ENCODE measurements at regions not wholly inside any gene's neighbourhood (a gene's known extent, or its start where the extent isn't known, plus 50 kb on each side); places are given as distances from the start of the nearest gene placed in this dataset.

GRCh38 chr3:193851428-193851847, 258.4 kb downstream of the OPA1 start:
- Histone ChIP-seq H3K27me3 (no peaks in the 10 kb centered on the region), H3K4me3 (no peak overlapping the region), H3K36me3 (no peaks in the 10 kb centered on the region), H3K4me1 (peaks cover 0 to 6% of the 10 kb centered on the region in 2 donors), H3K27ac (peak overlapping the region in 1 of 2 donors; percentile 3), H3K9me3 (no peaks in the 10 kb centered on the region)
- TF ChIP-seq POLR2A (IDR thresholded peaks at IDR 0.05) (no peak), POLR2AphosphoS5 (IDR thresholded peaks at IDR 0.05) (no peak), CTCF (IDR thresholded peaks at IDR 0.05) (no peak)
- no peak for DNase-seq (ENCODE audit: low spot score in 2 of 2)
- intact Hi-C loops (cut with DNase I; ENCODE audit: low total_unique reads), result no loop called here

DNA sequence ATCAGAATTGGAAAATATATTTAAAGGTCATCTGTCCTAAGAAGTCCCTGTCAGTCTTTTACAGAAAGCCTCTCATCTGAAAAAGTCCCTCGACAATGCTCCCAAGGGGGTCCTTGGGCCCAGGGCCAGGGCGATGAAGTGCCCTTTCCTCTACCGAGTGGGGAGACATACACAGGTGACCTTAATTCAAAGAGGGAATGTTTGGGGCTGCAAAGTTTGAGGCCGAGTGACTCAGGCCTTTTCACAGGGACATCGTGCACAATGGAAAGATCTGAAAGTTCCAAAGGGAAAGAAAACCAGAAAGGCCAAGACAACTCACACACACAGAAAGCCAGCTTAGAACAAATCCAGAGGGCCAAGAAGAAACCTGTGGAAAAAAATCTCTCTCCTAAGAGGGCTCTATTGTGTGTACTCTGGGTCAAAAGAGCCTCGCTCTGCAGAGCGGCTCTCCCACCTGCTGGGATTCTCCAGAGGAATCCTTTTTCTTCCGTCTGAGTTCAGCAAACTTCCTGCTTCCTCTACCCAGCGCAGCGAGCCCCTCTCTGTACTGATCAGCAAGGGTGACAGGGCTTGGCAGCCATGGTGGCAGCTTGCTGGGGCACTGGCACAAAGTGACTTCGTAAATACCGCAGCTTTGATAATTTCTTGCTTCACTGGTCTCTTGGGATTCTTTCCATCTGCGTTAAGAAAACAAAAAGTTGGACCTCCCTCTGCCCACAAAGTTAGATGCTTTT, 259.1 kb downstream of the OPA1 start:
- intact Hi-C loops (cut with DNase I; ENCODE audit: low total_unique reads), result no loop called here
- Histone ChIP-seq H3K9me3 (no peaks in the 10 kb centered on the region), H3K4me3 (no peak overlapping the region), H3K36me3 (no peaks in the 10 kb centered on the region), H3K27ac (peak overlapping the region in 1 of 2 donors; percentile 29), H3K27me3 (no peaks in the 10 kb centered on the region), H3K4me1 (peaks cover 0 to 6% of the 10 kb centered on the region in 2 donors)
- TF ChIP-seq POLR2A (IDR thresholded peaks at IDR 0.05) (no peak), CTCF (IDR thresholded peaks at IDR 0.05) (no peak)
- DNase-seq (ENCODE audit: low spot score in 2 of 2), result no peak

- DNase-seq (ENCODE audit: low spot score in 2 of 2), result no peak
- no peaks in the 10 kb centered on the region for H3K36me3 ChIP-seq
- H3K4me1 ChIP-seq, result peaks cover 0 to 6% of the 10 kb centered on the region in 2 donors
- H3K27ac ChIP-seq, result no peak overlapping the region
- no peak overlapping the region for H3K4me3 ChIP-seq
- TF ChIP-seq CTCF (IDR thresholded peaks at IDR 0.05) (no peak), POLR2AphosphoS5 (IDR thresholded peaks at IDR 0.05) (no peak), POLR2A (IDR thresholded peaks at IDR 0.05) (no peak)
- H3K9me3 ChIP-seq, result no peaks in the 10 kb centered on the region
- intact Hi-C loops (cut with DNase I; ENCODE audit: low total_unique reads), result no loop called here
- H3K27me3 ChIP-seq, result no peaks in the 10 kb centered on the region
Observed at GRCh38 chr3:193852901-193853300, 259.9 kb downstream of the OPA1 start.

- Histone ChIP-seq H3K4me1 (peaks cover 0 to 6% of the 10 kb centered on the region in 2 donors), H3K27me3 (no peaks in the 10 kb centered on the region), H3K27ac (peak overlapping the region in 1 of 2 donors; percentile 12), H3K9me3 (no peaks in the 10 kb centered on the region), H3K36me3 (no peaks in the 10 kb centered on the region), H3K4me3 (no peak overlapping the region)
- TF ChIP-seq CTCF (IDR thresholded peaks at IDR 0.05), result no peak
- TF ChIP-seq POLR2AphosphoS5 (IDR thresholded peaks at IDR 0.05), result no peak
- DNase-seq (ENCODE audit: low spot score in 2 of 2), result no peak
- intact Hi-C loops (cut with DNase I; ENCODE audit: low total_unique reads), result no loop called here
Observed at GRCh38 chr3:193853511-193854219, 260.7 kb downstream of the OPA1 start.

DNA sequence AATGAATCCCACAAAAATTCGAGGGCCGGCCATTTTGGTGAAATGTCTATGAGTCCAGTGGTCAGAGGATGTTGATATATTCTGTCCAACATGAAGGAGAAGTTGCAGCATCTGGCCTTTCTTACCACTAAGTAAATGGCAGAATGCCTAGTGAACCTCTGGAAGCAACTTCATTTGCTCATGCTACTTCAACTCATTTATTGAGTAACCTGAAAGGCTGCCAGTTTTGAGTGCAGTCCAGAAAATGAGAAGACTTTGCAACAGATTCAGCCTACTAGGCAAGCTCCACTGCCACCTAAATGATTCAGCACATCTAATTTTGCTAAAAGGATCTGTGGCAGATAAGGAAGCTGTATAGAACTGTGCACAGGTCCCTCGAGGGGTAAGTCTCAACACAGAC, 265.0 kb downstream of the OPA1 start:
- Histone ChIP-seq H3K4me1 (no peaks in the 10 kb centered on the region), H3K27ac (no peak overlapping the region), H3K27me3 (no peaks in the 10 kb centered on the region), H3K9me3 (no peaks in the 10 kb centered on the region), H3K4me3 (no peak overlapping the region), H3K36me3 (no peaks in the 10 kb centered on the region)
- peak in 1 of 2 donors; percentile 26 for DNase-seq (ENCODE audit: low spot score in 2 of 2)
- no peak for TF ChIP-seq CTCF (IDR thresholded peaks at IDR 0.05)
- no peak for TF ChIP-seq POLR2AphosphoS5 (IDR thresholded peaks at IDR 0.05)
- TF ChIP-seq POLR2A (IDR thresholded peaks at IDR 0.05), result no peak
- intact Hi-C loops (cut with DNase I; ENCODE audit: low total_unique reads), result no loop called here
